ENCODE measurements at regions not wholly inside any gene's neighbourhood (a gene's known extent, or its start where the extent isn't known, plus 50 kb on each side); places are given as distances from the start of the nearest gene placed in this dataset.

- Histone ChIP-seq H3K9me2 (no peaks in the 10 kb centered on the region), H3K36me3 (replicated peaks in 1 of 2; ENCODE audit: control insufficient read depth in 1 of 2, insufficient read depth in 2 of 2, low read length in 1 of 2) (no peaks in the 10 kb centered on the region), H3K27ac (ENCODE audit: low read depth in 2 of 2, low read length in 1 of 2) (no peak overlapping the region), H3K79me2 (ENCODE audit: insufficient read depth) (no peaks in the 10 kb centered on the region), H3K9ac (no peak overlapping the region), H3K4me1 (ENCODE audit: control insufficient read depth in 1 of 2, insufficient read depth in 2 of 2, low read depth in 1 of 2, low read length in 1 of 2) (peaks cover 0 to 4% of the 10 kb centered on the region in 2 experiments; a peak in 1 of 4 replicates), H4K20me1 (ENCODE audit: insufficient read depth) (no peaks in the 10 kb centered on the region), H3K27me3 (ENCODE audit: insufficient read depth) (no peaks in the 10 kb centered on the region), H2AFZ (ENCODE audit: low read depth) (no peak overlapping the region), H3K4me2 (no peak overlapping the region), H3K4me3 (ENCODE audit: low read depth in 2 of 2, low read length in 1 of 2) (no peak overlapping the region), H3F3A (replicated peaks; ENCODE audit: insufficient read depth) (no peaks in the 10 kb centered on the region), H3K9me3 (no peaks in the 10 kb centered on the region)
- CTCF ChIA-PET = interaction anchor here (0.8 to 1.1 kb wide), 2 partner anchors 16 to 27 kb away, joined by 3 read pairs; no protein-coding TSS in a partner anchor
- TF ChIP-seq RFX5 (IDR thresholded peaks at IDR 0.05; ENCODE audit: low read length) (no peak), USF2 (IDR thresholded peaks at IDR 0.05; ENCODE audit: borderline replicate concordance, low read depth, low read length) (no peak), REST (IDR thresholded peaks at IDR 0.05; ENCODE audit: low read depth, low read length) (no peak), IRF3 (IDR thresholded peaks at IDR 0.05; ENCODE audit: low read depth, low read length) (no peak), GATA2 (CRISPR knock-in tag; IDR thresholded peaks at IDR 0.05) (no peak), SMC3 (IDR thresholded peaks at IDR 0.05; ENCODE audit: low read depth, low read length) (no peak), RCOR1 (IDR thresholded peaks at IDR 0.05; ENCODE audit: low read length) (no peak), CHD2 (IDR thresholded peaks at IDR 0.05; ENCODE audit: low read length, partially characterized antibody) (no peak), EZH2phosphoT487 (IDR thresholded peaks at IDR 0.05; ENCODE audit: borderline replicate concordance, low read depth) (no peak)
- POLR2A ChIA-PET = no interaction called here
- no peak for DNase-seq
- WGBS (ENCODE audit: low lambda C conversion rate) = 31% methylated on average over 3 of the region's 3 CpGs
Measured at GRCh38 chr16:22739077-22739476, 74.9 kb upstream of the HS3ST2 start.

- no peaks in the 10 kb centered on the region for H3K9me3 ChIP-seq
- H3K4me1 ChIP-seq (ENCODE audit: control insufficient read depth in 1 of 2, insufficient read depth in 2 of 2, low read depth in 1 of 2, low read length in 1 of 2) = no peaks in the 10 kb centered on the region
- no peak for DNase-seq
- 5% methylated on average over 4 of the region's 4 CpGs for WGBS (ENCODE audit: low lambda C conversion rate)
- no peak for TF ChIP-seq USF1 (IDR thresholded peaks at IDR 0.05; ENCODE audit: borderline replicate concordance, low read depth)
- no peak for TF ChIP-seq TEAD4 (IDR thresholded peaks at IDR 0.05; ENCODE audit: borderline replicate concordance, insufficient read depth)
- no peak for TF ChIP-seq SMC3 (IDR thresholded peaks at IDR 0.05; ENCODE audit: low read depth, low read length)
- TF ChIP-seq SIN3A (IDR thresholded peaks at IDR 0.05; ENCODE audit: borderline replicate concordance, low read depth, low read length) = no peak
- no peak for TF ChIP-seq MXI1 (IDR thresholded peaks at IDR 0.05; ENCODE audit: low read depth, low read length)
- no peak for TF ChIP-seq MEF2A (IDR thresholded peaks at IDR 0.05; ENCODE audit: borderline replicate concordance, low read depth)
- TF ChIP-seq JUND (IDR thresholded peaks at IDR 0.05) = no peak
- TF ChIP-seq NFIC (IDR thresholded peaks at IDR 0.05; ENCODE audit: borderline replicate concordance) = no peak
- no peak for TF ChIP-seq YY1 (IDR thresholded peaks at IDR 0.05; ENCODE audit: low read depth)
- TF ChIP-seq CTCF (IDR thresholded peaks at IDR 0.05) = no peak
- TF ChIP-seq EP300 (IDR thresholded peaks at IDR 0.05; ENCODE audit: borderline replicate concordance in 1 of 2, low read depth in 1 of 2, low read length in 1 of 2) = no peak
- CTCF ChIA-PET = no interaction called here
- H3K9me2 ChIP-seq = no peaks in the 10 kb centered on the region
- no peak overlapping the region for H3K4me3 ChIP-seq (ENCODE audit: low read depth in 2 of 2, low read length in 1 of 2)
- no peak overlapping the region for H3K9ac ChIP-seq
- no peak overlapping the region for H3K27ac ChIP-seq (ENCODE audit: low read depth in 2 of 2, low read length in 1 of 2)
- no peaks in the 10 kb centered on the region for H3F3A ChIP-seq (replicated peaks; ENCODE audit: insufficient read depth)
- no peak overlapping the region for H2AFZ ChIP-seq (ENCODE audit: low read depth)
- no peaks in the 10 kb centered on the region for H3K79me2 ChIP-seq (ENCODE audit: insufficient read depth)
- no peaks in the 10 kb centered on the region for H4K20me1 ChIP-seq (ENCODE audit: insufficient read depth)
- POLR2A ChIA-PET = no interaction called here
- no peak overlapping the region for H3K4me2 ChIP-seq
- H3K36me3 ChIP-seq (replicated peaks in 1 of 2; ENCODE audit: control insufficient read depth in 1 of 2, insufficient read depth in 2 of 2, low read length in 1 of 2) = no peaks in the 10 kb centered on the region
- no peaks in the 10 kb centered on the region for H3K27me3 ChIP-seq (ENCODE audit: insufficient read depth)
Measured at GRCh38 chr16:22743401-22743800, 70.6 kb upstream of the HS3ST2 start.

Measured in SK-N-SH (cell line).